HAP-1 (cell line): ENCODE measurements at regions not wholly inside any gene's neighbourhood (a gene's known extent, or its start where the extent isn't known, plus 50 kb on each side); places are given as distances from the start of the nearest gene placed in this dataset.

Source experiments
- DNase-seq, 2 experiments: peaks; one replicate each; pipeline ENCODE4 v3.0.0-alpha.2; 2016 to 2020; ENCODE audit warnings: low spot score in 2 of 2
- H3K27me3 ChIP-seq: fragments of 250-450 bp; sonication (Bioruptor Pico); 2 replicates; pipeline ENCODE4 v1.5.1; 2020; ENCODE audit warnings: low read depth, mild to moderate bottlenecking, moderate library complexity
- H3K36me3 ChIP-seq: fragments of 250-450 bp; sonication (Bioruptor Pico); replicated peaks from 2 replicates; pipeline ENCODE4 v1.5.1; 2020; ENCODE audit warnings: mild to moderate bottlenecking
- H3K4me1 ChIP-seq: fragments of 250-450 bp; sonication (Bioruptor Pico); 2 replicates; pipeline ENCODE4 v1.5.1; 2020; ENCODE audit warnings: mild to moderate bottlenecking
- H3K4me3 ChIP-seq: fragments of 250-450 bp; sonication (Bioruptor Pico); 2 replicates; pipeline ENCODE4 v1.5.1; 2020; ENCODE audit warnings: mild to moderate bottlenecking, moderate library complexity
- H3K9me3 ChIP-seq: fragments of 250-450 bp; sonication (Bioruptor Pico); 2 replicates; pipeline ENCODE4 v1.5.1; 2020; ENCODE audit warnings: mild to moderate bottlenecking, moderate library complexity
- in situ Hi-C: fragments of 300-500 bp; cut with MboI; formaldehyde crosslinking; loops from 3 replicates; pipeline ENCODE4 v1.14.3; 2020; ENCODE audit warnings: low sequenced_read_pairs, inconsistent platforms, mixed read lengths

GRCh38 chr10:111249925-111250324 lies 173.1 kb downstream of the ADRA2A start:
- Histone ChIP-seq H3K4me1 (no peaks in the 10 kb centered on the region), H3K36me3 (no peaks in the 10 kb centered on the region), H3K27me3 (no peaks in the 10 kb centered on the region), H3K4me3 (no peak overlapping the region), H3K9me3 (no peaks in the 10 kb centered on the region)
- in situ Hi-C loops = no loop called here
- no peak for DNase-seq

DNA sequence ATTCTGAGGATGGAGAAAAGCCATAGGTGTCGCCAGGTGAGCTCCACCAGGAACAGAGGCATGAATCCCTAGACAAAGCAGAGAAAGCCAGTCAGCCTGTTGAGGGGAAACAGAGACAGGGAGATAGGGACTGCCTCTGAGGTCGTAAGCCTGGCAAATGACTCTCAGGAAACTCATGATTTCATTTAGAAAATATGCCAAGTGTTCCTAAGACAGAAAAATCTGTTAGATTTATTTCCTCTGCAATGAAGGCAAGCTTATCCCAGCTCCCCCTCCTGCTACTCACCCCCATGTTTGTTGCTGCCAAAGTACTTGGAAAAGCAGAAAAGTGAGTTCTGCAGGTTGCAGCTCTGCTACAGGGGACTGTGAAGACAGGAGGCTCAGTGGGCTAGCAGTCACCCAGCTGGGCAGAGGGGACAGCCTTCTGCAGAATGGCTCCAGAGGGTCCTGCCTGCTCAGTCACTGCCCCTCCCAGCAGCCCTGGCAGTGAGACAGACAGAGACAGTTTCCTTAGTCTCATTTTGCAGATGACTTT lies 184.3 kb downstream of the ADRA2A start:
- H3K9me3 ChIP-seq = no peaks in the 10 kb centered on the region
- no peaks in the 10 kb centered on the region for H3K4me1 ChIP-seq
- no peaks in the 10 kb centered on the region for H3K36me3 ChIP-seq
- no peak for DNase-seq
- in situ Hi-C loops = no loop called here
- H3K4me3 ChIP-seq = no peak overlapping the region
- no peaks in the 10 kb centered on the region for H3K27me3 ChIP-seq

DNA sequence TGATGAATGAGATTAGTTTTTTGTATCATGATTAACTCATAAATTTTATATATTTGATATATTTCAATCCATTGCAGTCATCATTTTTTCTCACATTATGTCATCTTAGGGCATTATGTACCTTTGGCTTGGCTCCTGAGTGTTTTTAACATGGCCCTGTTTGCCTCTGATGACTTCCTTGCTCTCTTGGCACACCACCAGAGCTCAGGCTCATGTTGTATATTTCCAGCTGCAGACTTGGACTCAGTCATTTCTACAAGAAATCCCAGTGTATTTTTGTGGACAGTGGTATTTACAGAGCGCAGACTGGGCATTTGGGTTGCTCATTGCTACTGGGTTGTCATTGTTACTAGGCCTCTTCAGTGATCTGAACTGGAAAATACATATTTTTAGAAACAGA lies 188.5 kb downstream of the ADRA2A start:
- H3K27me3 ChIP-seq = 0 out of 2 replicates have a peak, but pooled peaks cover 4% of the 10 kb centered on the region
- no peaks in the 10 kb centered on the region for H3K36me3 ChIP-seq
- in situ Hi-C loops = no loop called here
- no peak overlapping the region for H3K4me3 ChIP-seq
- no peak for DNase-seq
- H3K9me3 ChIP-seq = no peaks in the 10 kb centered on the region
- no peaks in the 10 kb centered on the region for H3K4me1 ChIP-seq

- H3K27me3 ChIP-seq = 0 out of 2 replicates have a peak, but pooled peaks cover 4% of the 10 kb centered on the region
- no peak overlapping the region for H3K4me3 ChIP-seq
- no peaks in the 10 kb centered on the region for H3K36me3 ChIP-seq
- DNase-seq = no peak
- H3K9me3 ChIP-seq = no peaks in the 10 kb centered on the region
- in situ Hi-C loops = no loop called here
- no peaks in the 10 kb centered on the region for H3K4me1 ChIP-seq
Observed at GRCh38 chr10:111266165-111266564, 189.3 kb downstream of the ADRA2A start.

GRCh38 chr10:111267673-111268072 lies 190.8 kb downstream of the ADRA2A start:
- no peak overlapping the region for H3K4me3 ChIP-seq
- H3K27me3 ChIP-seq = 0 out of 2 replicates have a peak, but pooled peaks cover 4% of the 10 kb centered on the region
- in situ Hi-C loops = no loop called here
- DNase-seq = no peak
- no peaks in the 10 kb centered on the region for H3K9me3 ChIP-seq
- no peaks in the 10 kb centered on the region for H3K4me1 ChIP-seq
- no peaks in the 10 kb centered on the region for H3K36me3 ChIP-seq

- H3K9me3 ChIP-seq = no peaks in the 10 kb centered on the region
- no peak for DNase-seq
- H3K27me3 ChIP-seq = no peaks in the 10 kb centered on the region
- H3K4me3 ChIP-seq = no peak overlapping the region
- in situ Hi-C loops = no loop called here
- H3K36me3 ChIP-seq = no peaks in the 10 kb centered on the region
- no peaks in the 10 kb centered on the region for H3K4me1 ChIP-seq
Observed at GRCh38 chr10:111273235-111273634, 196.4 kb downstream of the ADRA2A start.

GRCh38 chr10:111273635-111274034 lies 196.8 kb downstream of the ADRA2A start:
- H3K4me1 ChIP-seq = no peaks in the 10 kb centered on the region

DNA sequence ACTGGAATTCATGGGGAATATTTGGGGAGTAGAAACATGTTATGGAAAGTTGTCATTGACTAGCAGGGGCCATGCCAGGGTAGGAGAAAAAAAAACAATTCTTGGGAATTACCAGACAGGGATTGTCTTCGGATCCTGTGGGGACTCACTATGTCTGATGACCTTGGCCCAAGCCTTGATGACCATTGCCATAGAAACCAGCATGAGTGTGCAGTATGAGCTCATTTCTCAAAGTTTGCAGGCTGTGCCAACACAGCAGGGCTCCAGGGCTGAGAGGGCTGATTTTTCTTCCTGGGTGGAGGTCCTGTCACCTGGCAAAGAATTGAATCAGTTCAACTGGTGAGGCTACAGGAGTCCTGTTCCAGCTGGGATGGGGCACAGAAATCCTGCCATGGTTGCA lies 198.3 kb downstream of the ADRA2A start:
- H3K36me3 ChIP-seq = no peaks in the 10 kb centered on the region
- no peaks in the 10 kb centered on the region for H3K27me3 ChIP-seq
- no peaks in the 10 kb centered on the region for H3K9me3 ChIP-seq
- H3K4me3 ChIP-seq = no peak overlapping the region
- H3K4me1 ChIP-seq = no peaks in the 10 kb centered on the region
- no peak for DNase-seq
- in situ Hi-C loops = no loop called here

More at GRCh38 chr10:111273635-111274034, 196.8 kb downstream of the ADRA2A start:
- in situ Hi-C loops = no loop called here
- Histone ChIP-seq H3K27me3 (no peaks in the 10 kb centered on the region), H3K4me3 (no peak overlapping the region), H3K9me3 (no peaks in the 10 kb centered on the region), H3K36me3 (no peaks in the 10 kb centered on the region)
- DNase-seq = no peak

DNA sequence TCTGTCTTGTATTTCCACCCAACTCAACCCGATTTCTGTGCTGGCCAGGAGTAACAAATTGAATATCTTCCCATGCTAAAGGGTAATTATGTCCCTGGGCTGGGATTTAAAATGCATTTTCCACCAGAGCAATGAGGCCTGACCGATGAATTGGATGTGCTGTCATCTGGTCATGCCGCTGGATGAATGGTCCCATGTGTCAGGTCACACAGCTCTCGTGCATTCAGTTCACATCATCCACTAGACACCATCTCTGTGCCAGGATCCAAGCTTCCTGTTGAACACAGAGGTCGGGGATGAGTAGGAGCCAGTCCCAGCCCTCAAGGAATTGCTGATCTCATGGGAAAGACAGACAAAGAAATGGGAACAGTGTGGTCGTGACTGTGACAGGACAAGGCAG lies 200.8 kb downstream of the ADRA2A start:
- Histone ChIP-seq H3K36me3 (no peaks in the 10 kb centered on the region), H3K4me1 (no peaks in the 10 kb centered on the region), H3K9me3 (no peaks in the 10 kb centered on the region), H3K27me3 (no peaks in the 10 kb centered on the region), H3K4me3 (no peak overlapping the region)
- DNase-seq = no peak
- in situ Hi-C loops = no loop called here

- Histone ChIP-seq H3K27me3 (no peaks in the 10 kb centered on the region), H3K9me3 (no peaks in the 10 kb centered on the region), H3K4me3 (no peak overlapping the region), H3K36me3 (no peaks in the 10 kb centered on the region), H3K4me1 (no peaks in the 10 kb centered on the region)
- no peak for DNase-seq
- in situ Hi-C loops = no loop called here
Observed at GRCh38 chr10:111278266-111278665, 201.4 kb downstream of the ADRA2A start.

DNA sequence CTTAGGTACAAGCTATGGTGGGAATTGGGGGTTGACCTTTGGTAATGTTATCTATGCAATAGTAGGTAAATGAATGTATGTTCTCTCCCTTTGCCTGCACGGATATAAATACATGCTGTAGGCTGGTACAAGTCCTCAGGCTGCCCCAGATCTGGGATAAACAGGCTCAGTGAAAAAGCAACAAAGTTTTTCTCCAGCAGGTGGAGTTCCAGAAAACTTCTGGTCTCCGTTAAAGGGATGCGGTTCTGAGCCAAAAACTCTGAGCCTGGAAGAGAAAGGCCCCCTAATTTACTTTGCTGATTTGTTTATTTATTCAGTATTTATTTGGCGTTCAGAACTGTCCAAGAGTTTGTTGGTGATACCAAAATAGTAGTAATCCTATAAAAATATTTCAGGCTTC lies 204.7 kb downstream of the ADRA2A start:
- peak in 1 of 2 experiments; percentile 9 for DNase-seq
- in situ Hi-C loops = no loop called here
- no peaks in the 10 kb centered on the region for H3K27me3 ChIP-seq
- no peak overlapping the region for H3K4me3 ChIP-seq
- no peaks in the 10 kb centered on the region for H3K9me3 ChIP-seq
- H3K36me3 ChIP-seq = no peaks in the 10 kb centered on the region
- no peaks in the 10 kb centered on the region for H3K4me1 ChIP-seq

GRCh38 chr10:111289461-111289860 lies 212.6 kb downstream of the ADRA2A start:
- Histone ChIP-seq H3K27me3 (no peaks in the 10 kb centered on the region; the same call in 1 of the 2 replicates), H3K9me3 (no peaks in the 10 kb centered on the region), H3K4me1 (no peaks in the 10 kb centered on the region), H3K36me3 (no peaks in the 10 kb centered on the region), H3K4me3 (no peak overlapping the region)
- in situ Hi-C loops = no loop called here
- no peak for DNase-seq

GRCh38 chr10:111290649-111291048 lies 213.8 kb downstream of the ADRA2A start:
- H3K9me3 ChIP-seq = no peaks in the 10 kb centered on the region
- in situ Hi-C loops = no loop called here
- no peaks in the 10 kb centered on the region for H3K4me1 ChIP-seq
- DNase-seq = no peak
- H3K36me3 ChIP-seq = no peaks in the 10 kb centered on the region
- H3K4me3 ChIP-seq = no peak overlapping the region
- H3K27me3 ChIP-seq = no peaks in the 10 kb centered on the region; the same call in 1 of the 2 replicates

DNA sequence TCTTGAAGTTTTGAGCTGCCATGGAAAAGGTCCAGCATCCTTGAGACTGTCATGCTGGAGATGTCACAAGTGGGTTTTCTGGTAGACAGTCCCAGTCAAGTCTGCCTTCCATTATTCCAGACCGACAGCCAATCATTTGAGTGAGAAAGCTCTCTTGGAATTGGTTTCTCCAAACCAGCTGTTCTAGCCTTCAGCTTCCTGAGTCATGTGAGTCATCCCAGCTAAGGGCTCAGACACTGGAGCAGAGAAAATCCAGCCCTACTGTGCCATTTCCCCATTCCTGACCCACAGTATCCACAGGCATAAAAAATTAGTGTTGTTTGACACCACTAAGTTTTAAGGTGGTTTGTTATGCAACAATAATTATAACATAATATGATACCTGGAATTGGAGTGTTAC lies 219.0 kb downstream of the ADRA2A start:
- H3K36me3 ChIP-seq = no peaks in the 10 kb centered on the region
- in situ Hi-C loops = no loop called here
- H3K9me3 ChIP-seq = no peaks in the 10 kb centered on the region
- no peak overlapping the region for H3K4me3 ChIP-seq
- H3K27me3 ChIP-seq = no peaks in the 10 kb centered on the region; the same call in 1 of the 2 replicates
- H3K4me1 ChIP-seq = no peaks in the 10 kb centered on the region
- DNase-seq = no peak

DNA sequence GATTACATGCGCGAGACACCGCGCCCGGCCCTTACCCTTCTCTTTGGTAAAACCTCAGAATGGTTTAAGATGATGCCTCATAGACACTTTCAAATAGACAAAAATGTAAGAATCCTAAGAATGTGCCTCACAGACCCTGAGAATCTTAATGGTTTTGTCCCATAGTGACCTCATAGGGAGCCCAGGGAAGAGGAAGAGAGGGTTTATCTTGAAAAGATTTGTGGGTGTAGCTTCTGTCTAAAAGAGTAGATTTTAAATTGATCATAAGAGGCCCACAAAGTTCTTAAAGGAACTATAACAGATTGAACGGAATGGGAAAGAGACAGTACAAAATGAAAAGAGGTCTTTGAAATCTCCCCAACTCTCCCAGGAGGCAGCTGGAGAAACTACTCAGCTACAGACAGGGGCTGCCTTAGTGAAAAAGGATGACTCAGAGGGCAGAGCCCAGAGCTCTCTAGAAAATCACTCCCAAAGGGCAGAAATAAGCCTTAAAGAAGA lies 220.6 kb downstream of the ADRA2A start:
- no peaks in the 10 kb centered on the region for H3K36me3 ChIP-seq
- no peaks in the 10 kb centered on the region; the same call in 1 of the 2 replicates for H3K27me3 ChIP-seq
- in situ Hi-C loops = no loop called here
- no peak for DNase-seq
- no peaks in the 10 kb centered on the region for H3K4me1 ChIP-seq
- no peak overlapping the region for H3K4me3 ChIP-seq
- no peaks in the 10 kb centered on the region for H3K9me3 ChIP-seq
